PC-9 (cell line): ENCODE measurements at regions not wholly inside any gene's neighbourhood (a gene's known extent, or its start where the extent isn't known, plus 50 kb on each side); places are given as distances from the start of the nearest gene placed in this dataset.

ENCODE experiments used
- CTCF ChIP-seq: fragments of 200-600 bp; sonication (generic); conservative IDR thresholded peaks from 2 replicates; pipeline ENCODE4 v1.6.1; 2017; ENCODE audit warnings: mixed run types, antibody characterized with exemption, mild to moderate bottlenecking, moderate library complexity
- EZH2 ChIP-seq: fragments of 200-600 bp; sonication (generic); IDR thresholded peaks from 2 replicates; pipeline ENCODE4 v1.8.0; 2017; ENCODE audit warnings: antibody characterized with exemption, low read depth

- TF ChIP-seq CTCF: no peak
- no peak for TF ChIP-seq EZH2
These were observed 140.6 kb downstream of the C5orf15 start for GRCh38 chr5:133827830-133828229.
